Astrocyte (in vitro differentiated cells and primary cell): ENCODE measurements at regions not wholly inside any gene's neighbourhood (a gene's known extent, or its start where the extent isn't known, plus 50 kb on each side); places are given as distances from the start of the nearest gene placed in this dataset.
A peak's percentile ranks its signal among the peaks of the same experiment; 100 is the strongest.

ENCODE experiments used
- DNase-seq: peaks from one replicate; pipeline ENCODE4 v3.0.0-alpha.2; 2010; ENCODE audit warnings: low read depth
- FAIRE-seq: peaks from 2 replicates; lab custom pipeline; 2011; peaks lifted over from hg19 to GRCh38; lab: Jason Lieb, UNC
- H2AFZ ChIP-seq: 2 replicates; pipeline ENCODE4 v1.6.0; 2012; ENCODE audit warnings: low read depth, low read length, inconsistent platforms
- H3K27ac ChIP-seq: 2 replicates; pipeline ENCODE4 v1.5.1; 2011; ENCODE audit warnings: low read depth, low read length, inconsistent platforms
- H3K27me3 ChIP-seq: 2 replicates; pipeline ENCODE4 v1.6.0; 2011; ENCODE audit warnings: low read length, inconsistent platforms; ENCODE audit not compliant: insufficient read depth
- H3K36me3 ChIP-seq: 2 replicates; pipeline ENCODE4 v1.5.1; 2011; ENCODE audit warnings: low read length, inconsistent platforms; ENCODE audit not compliant: insufficient read depth
- H3K4me1 ChIP-seq: 2 replicates; pipeline ENCODE4 v1.5.1; 2011; ENCODE audit warnings: low read length, inconsistent platforms; ENCODE audit not compliant: insufficient read depth
- H3K4me2 ChIP-seq: 2 replicates; pipeline ENCODE4 v1.6.0; 2012; ENCODE audit warnings: low read length, inconsistent platforms
- H3K4me3 ChIP-seq: 2 replicates; pipeline ENCODE4 v1.5.1; 2011; ENCODE audit warnings: low read depth, mild to moderate bottlenecking, low read length, inconsistent platforms; ENCODE audit not compliant: insufficient read depth
- H3K79me2 ChIP-seq: 2 replicates; pipeline ENCODE4 v1.6.0; 2012; ENCODE audit warnings: mild to moderate bottlenecking, low read length, inconsistent platforms; ENCODE audit not compliant: insufficient read depth
- H3K9ac ChIP-seq: 2 replicates; pipeline ENCODE4 v1.6.0; 2012; ENCODE audit warnings: mild to moderate bottlenecking, low read length, inconsistent platforms
- H3K9me3 ChIP-seq: 2 replicates; pipeline ENCODE4 v1.5.1; 2012; ENCODE audit warnings: low read depth, mild to moderate bottlenecking, low read length, inconsistent platforms; ENCODE audit not compliant: insufficient read depth
- H4K20me1 ChIP-seq: 2 replicates; pipeline ENCODE4 v1.6.0; 2012; ENCODE audit warnings: low read length, inconsistent platforms; ENCODE audit not compliant: insufficient read depth
- H3K27ac Mint-ChIP-seq: one replicate; pipeline ENCODE4 v1.8.0; 2021; ENCODE audit warnings: mild to moderate bottlenecking, mixed read lengths; ENCODE audit not compliant: unreplicated experiment
- H3K27me3 Mint-ChIP-seq: one replicate; pipeline ENCODE4 v1.8.0; 2021; ENCODE audit warnings: low read depth, mixed read lengths; ENCODE audit not compliant: unreplicated experiment
- H3K36me3 Mint-ChIP-seq: one replicate; pipeline ENCODE4 v1.8.0; 2021; ENCODE audit warnings: low read depth, mixed read lengths; ENCODE audit not compliant: unreplicated experiment
- H3K4me1 Mint-ChIP-seq: one replicate; pipeline ENCODE4 v1.8.0; 2021; ENCODE audit warnings: low read depth, mixed read lengths; ENCODE audit not compliant: unreplicated experiment
- H3K4me3 Mint-ChIP-seq: one replicate; pipeline ENCODE4 v1.8.0; 2021; ENCODE audit warnings: mild to moderate bottlenecking, moderate library complexity, mixed read lengths; ENCODE audit not compliant: unreplicated experiment
- H3K9me3 Mint-ChIP-seq: one replicate; pipeline ENCODE4 v1.8.0; 2021; ENCODE audit warnings: mild to moderate bottlenecking, mixed read lengths; ENCODE audit not compliant: unreplicated experiment
- CTCF ChIP-seq: IDR thresholded peaks from 2 replicates; pipeline ENCODE4 v1.5.1; 2011; ENCODE audit warnings: low read depth, mild to moderate bottlenecking, inconsistent platforms, low read length, moderate library complexity; ENCODE audit not compliant: insufficient read depth
- EZH2 ChIP-seq: IDR thresholded peaks from 2 replicates; pipeline ENCODE4 v1.6.1; 2012; ENCODE audit warnings: mild to moderate bottlenecking, low read length, inconsistent platforms; ENCODE audit not compliant: insufficient read depth

GRCh38 chr2:7272210-7272609, 355.0 kb downstream of the RNF144A start:
- H4K20me1 ChIP-seq, result no peaks in the 10 kb centered on the region
- no peaks in the 10 kb centered on the region for H3K27me3 ChIP-seq
- H3K36me3 ChIP-seq, result no peaks in the 10 kb centered on the region
- H3K79me2 ChIP-seq, result no peaks in the 10 kb centered on the region
- Mint-ChIP-seq H3K27me3 (peaks cover 2% of the 10 kb centered on the region), H3K9me3 (no peaks in the 10 kb centered on the region), H3K36me3 (no peaks in the 10 kb centered on the region), H3K4me1 (no peaks in the 10 kb centered on the region), H3K4me3 (no peak overlapping the region), H3K27ac (no peak overlapping the region)
- H3K4me1 ChIP-seq, result no peaks in the 10 kb centered on the region
- H3K9ac ChIP-seq, result no peak overlapping the region
- no peaks in the 10 kb centered on the region for H3K9me3 ChIP-seq
- H3K4me2 ChIP-seq, result no peak overlapping the region
- no peak overlapping the region for H3K4me3 ChIP-seq
- no peak for TF ChIP-seq CTCF
- TF ChIP-seq EZH2, result no peak
- H2AFZ ChIP-seq, result no peak overlapping the region
- DNase-seq (peak; percentile 6), FAIRE-seq (no peak)
- H3K27ac ChIP-seq, result no peak overlapping the region

- H3K79me2 ChIP-seq, result no peaks in the 10 kb centered on the region
- Mint-ChIP-seq H3K36me3 (no peaks in the 10 kb centered on the region), H3K9me3 (no peaks in the 10 kb centered on the region), H3K4me3 (no peak overlapping the region), H3K4me1 (no peaks in the 10 kb centered on the region), H3K27ac (no peak overlapping the region), H3K27me3 (peaks cover 4% of the 10 kb centered on the region)
- no peak overlapping the region for H3K9ac ChIP-seq
- no peak overlapping the region for H3K4me2 ChIP-seq
- TF ChIP-seq CTCF (no peak), EZH2 (no peak)
- no peaks in the 10 kb centered on the region for H3K36me3 ChIP-seq
- H3K9me3 ChIP-seq, result no peaks in the 10 kb centered on the region
- no peaks in the 10 kb centered on the region for H4K20me1 ChIP-seq
- DNase-seq (no peak), FAIRE-seq (no peak)
- no peaks in the 10 kb centered on the region for H3K27me3 ChIP-seq
- no peaks in the 10 kb centered on the region for H3K4me1 ChIP-seq
- no peak overlapping the region for H2AFZ ChIP-seq
- H3K4me3 ChIP-seq, result no peak overlapping the region
- H3K27ac ChIP-seq, result no peak overlapping the region
These were observed 361.8 kb downstream of the RNF144A start for GRCh38 chr2:7278984-7279383.

- H3K4me1 Mint-ChIP-seq, result no peaks in the 10 kb centered on the region
- no peaks in the 10 kb centered on the region for H3K4me1 ChIP-seq
- H3K36me3 Mint-ChIP-seq, result no peaks in the 10 kb centered on the region
- H3K9me3 ChIP-seq, result no peaks in the 10 kb centered on the region
- H3K27ac Mint-ChIP-seq, result no peak overlapping the region
- no peak overlapping the region for H2AFZ ChIP-seq
- FAIRE-seq (no peak), DNase-seq (no peak)
- H3K27me3 ChIP-seq, result no peaks in the 10 kb centered on the region
- peaks cover 2% of the 10 kb centered on the region for H3K27me3 Mint-ChIP-seq
- no peak overlapping the region for H3K27ac ChIP-seq
- no peaks in the 10 kb centered on the region for H3K79me2 ChIP-seq
- H3K9ac ChIP-seq, result no peak overlapping the region
- H3K4me2 ChIP-seq, result no peak overlapping the region
- H3K9me3 Mint-ChIP-seq, result no peaks in the 10 kb centered on the region
- H3K4me3 Mint-ChIP-seq, result no peak overlapping the region
- no peaks in the 10 kb centered on the region for H3K36me3 ChIP-seq
- H3K4me3 ChIP-seq, result no peak overlapping the region
- no peaks in the 10 kb centered on the region for H4K20me1 ChIP-seq
- TF ChIP-seq CTCF (no peak), EZH2 (no peak)
These were observed 362.3 kb downstream of the RNF144A start for GRCh38 chr2:7279421-7279949.
